ENCODE measurements at regions not wholly inside any gene's neighbourhood (a gene's known extent, or its start where the extent isn't known, plus 50 kb on each side); places are given as distances from the start of the nearest gene placed in this dataset.

- no peak for ATAC-seq
Observed at GRCh38 chr1:87790756-87791155, 462.1 kb downstream of the LMO4 start.

DNA sequence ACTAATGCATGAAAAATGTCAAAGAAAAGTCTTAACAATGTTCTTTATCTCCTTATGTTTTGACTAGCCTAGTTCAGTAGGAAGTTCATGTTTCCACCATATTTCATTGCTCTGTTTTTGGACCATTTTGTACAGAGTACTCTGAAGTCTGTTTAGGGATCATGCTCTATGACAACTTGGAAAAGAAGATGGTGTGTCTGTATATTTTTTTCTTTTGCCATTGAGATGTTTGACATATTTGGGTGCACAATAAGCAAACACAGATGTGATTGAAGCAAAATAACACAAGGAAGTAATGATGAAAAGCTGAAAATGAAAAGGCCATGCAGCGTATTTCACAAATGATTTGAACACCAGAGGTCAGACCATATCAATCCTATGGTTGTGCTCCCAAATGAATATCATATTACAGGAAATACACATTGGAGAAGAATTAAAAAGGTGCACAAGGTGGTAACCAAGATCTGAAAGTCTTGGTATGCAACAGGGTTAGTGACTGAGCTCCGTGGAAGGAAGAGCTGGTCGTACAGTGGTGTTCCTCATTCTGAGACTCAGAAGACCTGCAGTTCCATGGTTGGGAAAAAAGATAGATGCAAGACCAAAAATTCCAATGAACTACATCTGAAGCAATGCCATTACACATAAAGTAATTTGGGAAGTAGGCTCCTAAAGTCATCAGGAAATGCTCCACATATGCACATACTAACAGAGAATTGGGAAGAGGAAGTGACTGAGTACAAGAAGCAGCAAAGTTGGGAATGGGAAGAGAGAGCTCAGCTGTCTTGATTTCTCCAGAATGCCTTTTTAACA is 463.5 kb downstream of the LMO4 start:
- ATAC-seq, result no peak

GRCh38 chr1:87794788-87795614 is 466.3 kb downstream of the LMO4 start:
- peak; percentile 50 for ATAC-seq

DNA sequence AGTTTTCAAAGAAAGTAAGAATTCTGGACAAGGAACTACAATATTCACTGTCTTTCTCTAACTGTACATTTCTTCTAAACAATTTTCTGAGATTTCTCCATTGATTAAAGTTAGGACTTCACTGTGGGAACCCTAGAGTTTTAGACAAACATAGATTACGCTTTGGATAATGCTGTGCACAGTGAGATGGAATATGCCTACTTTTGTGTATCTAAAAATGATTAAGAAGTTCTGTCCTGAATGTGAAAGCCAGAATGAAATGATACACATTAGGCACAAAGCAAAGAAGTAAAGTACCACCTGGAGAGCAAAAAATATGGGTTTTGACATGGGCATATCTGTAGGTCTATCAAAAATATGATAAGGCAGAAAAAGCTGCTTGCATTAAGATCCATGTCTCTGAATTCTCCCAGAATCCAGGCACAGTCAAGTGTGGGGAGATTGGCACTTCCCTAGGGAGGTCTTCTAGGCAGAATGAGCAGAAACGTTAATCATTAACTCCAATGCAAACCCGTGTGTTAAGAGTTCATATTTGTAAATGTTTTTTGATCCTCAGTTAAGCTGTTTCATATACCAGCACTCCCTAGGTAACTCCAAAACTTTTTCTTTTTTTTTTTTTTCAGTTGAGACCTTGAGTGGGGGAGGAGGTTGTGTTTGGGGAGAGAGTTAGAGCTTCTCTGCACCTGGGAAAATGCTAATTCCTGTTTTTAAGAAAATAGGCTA is 467.1 kb downstream of the LMO4 start:
- no peak for ATAC-seq

- ATAC-seq, result no peak
Observed at GRCh38 chr1:87796471-87796901, 467.8 kb downstream of the LMO4 start.

GRCh38 chr1:87799451-87799850 is 470.8 kb downstream of the LMO4 start:
- no peak for ATAC-seq

DNA sequence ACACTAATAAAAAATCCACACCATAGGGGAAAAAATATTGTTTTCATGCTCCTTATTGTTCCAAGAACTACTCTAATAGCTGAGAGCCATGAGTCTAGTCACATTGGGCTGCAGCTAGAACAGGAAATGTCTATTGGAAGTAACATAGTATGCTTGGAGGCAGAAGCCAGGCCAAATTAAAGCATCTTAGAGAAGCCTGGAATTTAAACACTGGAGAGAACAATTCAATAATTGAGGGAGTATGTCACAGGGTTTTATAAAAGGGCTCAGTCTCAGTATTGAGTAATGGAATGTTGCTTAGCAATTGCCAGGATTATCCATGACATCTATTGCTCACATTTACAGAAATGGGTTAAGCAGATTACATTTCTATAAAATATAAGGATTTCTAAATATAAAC is 471.3 kb downstream of the LMO4 start:
- ATAC-seq, result no peak

GRCh38 chr1:87803375-87803774 is 474.7 kb downstream of the LMO4 start:
- ATAC-seq, result no peak

DNA sequence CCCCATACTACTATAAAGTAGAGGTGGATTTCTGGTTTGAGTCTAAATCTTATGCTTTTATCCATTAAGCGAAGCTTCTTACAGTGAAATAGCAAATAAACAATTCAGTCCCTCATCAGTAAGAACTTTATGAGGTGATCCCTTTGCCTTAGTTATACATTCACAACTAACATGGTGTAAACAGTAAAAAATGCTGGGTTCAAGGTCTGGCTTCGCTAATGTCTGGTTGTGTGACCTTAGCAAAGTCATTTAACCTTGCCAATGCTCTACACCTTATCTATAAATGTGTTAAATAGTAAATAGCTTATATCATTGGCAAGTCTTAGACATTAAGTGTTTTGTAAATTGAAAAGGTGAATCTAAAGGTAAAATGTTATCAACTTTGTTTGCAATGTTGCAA is 475.4 kb downstream of the LMO4 start:
- ATAC-seq, result no peak

- peak; percentile 90 for ATAC-seq
Observed at GRCh38 chr1:87805666-87806378, 477.1 kb downstream of the LMO4 start.

DNA sequence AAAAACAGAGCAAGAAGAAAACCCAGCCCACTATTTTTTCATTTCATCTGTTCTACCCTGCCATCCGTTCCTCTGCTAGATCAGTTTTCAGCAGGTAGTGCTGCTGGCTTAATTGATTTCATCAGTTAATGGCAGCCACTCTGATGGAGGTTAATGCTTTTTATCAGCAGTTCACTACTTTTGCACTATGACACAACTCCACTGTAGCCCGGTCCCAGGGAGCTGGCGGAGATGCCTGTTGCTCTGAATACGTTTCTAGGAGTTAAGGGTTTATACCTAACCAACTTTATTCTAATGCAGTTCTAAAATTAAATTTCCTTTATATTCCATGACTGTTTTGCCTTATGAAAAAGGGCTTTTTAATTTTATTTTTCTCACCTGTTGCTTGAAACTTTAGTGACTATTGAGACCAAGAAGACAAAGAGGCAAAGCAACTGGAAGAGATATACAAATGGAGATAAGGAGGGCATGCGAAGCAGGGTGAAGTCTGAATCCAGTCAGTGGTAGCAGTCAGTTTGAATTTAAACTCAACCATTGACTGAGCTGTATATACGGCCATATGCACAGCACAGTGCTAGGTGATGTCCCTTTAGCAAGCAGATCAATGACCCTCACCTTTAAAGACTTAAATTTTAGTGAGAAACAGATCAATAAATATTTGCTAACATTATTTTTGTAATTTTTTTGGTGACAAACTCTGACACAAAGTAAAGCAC is 477.9 kb downstream of the LMO4 start:
- peak; percentile 11 for ATAC-seq

GRCh38 chr1:87810166-87810565 is 481.5 kb downstream of the LMO4 start:
- ATAC-seq, result no peak

DNA sequence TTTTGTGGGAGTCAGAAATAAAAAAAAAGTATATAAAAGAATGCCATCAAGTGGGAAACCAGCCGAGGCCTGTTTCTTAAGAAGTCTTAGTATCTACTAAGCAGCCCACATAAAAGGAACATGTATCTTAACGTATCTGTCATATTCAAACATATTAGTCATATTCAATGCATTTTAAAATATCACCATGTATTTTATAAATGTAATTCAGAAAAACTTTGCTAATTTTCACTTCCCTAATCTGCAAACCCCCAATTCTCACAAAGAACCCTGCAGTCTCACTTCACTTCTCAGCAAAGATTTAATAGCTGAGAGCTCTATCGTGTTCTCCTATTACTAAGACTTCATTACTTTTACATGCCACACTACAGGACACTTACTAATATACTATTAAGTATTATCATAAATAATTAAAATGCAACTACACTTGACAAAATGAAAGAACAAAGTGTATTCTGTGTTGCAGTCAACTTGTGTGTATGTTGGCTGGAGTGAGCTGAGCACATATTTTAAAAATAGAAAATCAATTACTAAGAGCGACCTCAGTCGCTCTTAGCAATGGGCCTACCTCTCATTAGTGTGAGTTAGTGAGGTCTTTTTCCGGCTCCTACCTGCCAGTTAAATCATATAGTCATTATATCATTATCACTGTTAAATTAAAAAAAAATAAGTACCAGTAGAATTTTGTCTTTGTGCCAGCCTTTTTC is 484.3 kb downstream of the LMO4 start:
- no peak for ATAC-seq

- ATAC-seq, result no peak
Observed at GRCh38 chr1:87814573-87814972, 485.9 kb downstream of the LMO4 start.

- ATAC-seq, result no peak
Observed at GRCh38 chr1:87816646-87817045, 488.0 kb downstream of the LMO4 start.

GRCh38 chr1:87820668-87821334 is 492.1 kb downstream of the LMO4 start:
- no peak for ATAC-seq

GRCh38 chr1:87821335-87821697 is 492.6 kb downstream of the LMO4 start:
- no peak for ATAC-seq

DNA sequence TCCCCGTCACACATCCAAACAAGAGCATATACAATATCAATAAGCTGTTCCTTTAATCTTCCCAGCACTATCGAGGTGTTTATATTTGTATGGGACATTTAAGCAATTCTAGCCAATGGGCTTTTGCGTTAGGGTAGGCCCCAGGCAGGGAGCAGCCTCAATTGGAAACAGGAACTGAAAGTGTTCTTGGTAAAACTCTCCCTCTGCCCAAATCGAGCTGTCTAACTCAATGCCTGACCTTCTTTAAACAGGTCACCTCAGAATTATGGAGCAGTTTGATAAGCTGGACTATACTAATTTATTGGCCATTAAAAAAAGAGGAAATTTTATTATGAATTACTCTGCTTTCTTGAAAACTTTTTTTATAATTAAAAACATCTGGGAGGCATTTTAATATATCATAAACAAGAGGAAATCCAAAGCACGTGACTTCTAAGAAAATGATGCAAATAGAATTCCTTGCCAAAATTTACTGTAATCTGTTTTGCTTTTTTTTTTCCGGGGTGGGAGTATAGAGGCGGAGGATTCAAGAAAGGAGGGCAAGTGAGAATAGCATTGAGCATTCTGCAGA is 498.1 kb downstream of the LMO4 start:
- ATAC-seq, result peak; percentile 59

DNA sequence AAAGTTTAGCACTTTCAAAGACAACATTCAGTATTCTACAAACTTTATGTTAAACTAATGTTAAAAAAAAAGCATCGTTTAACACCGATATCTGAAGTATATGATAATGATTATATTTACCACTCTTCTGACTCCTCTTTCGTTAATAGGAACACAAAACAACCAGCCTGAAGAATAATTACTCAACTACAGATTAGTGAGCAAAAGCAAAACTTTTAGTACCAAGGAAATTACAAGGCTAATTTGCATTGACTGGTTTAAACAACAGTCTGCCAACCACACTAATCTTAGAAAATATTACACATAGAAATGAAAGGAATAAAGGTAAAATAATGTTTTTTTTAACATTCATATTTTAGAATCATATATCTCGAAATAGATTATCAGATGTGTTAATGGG is 500.7 kb downstream of the LMO4 start:
- ATAC-seq, result no peak

DNA sequence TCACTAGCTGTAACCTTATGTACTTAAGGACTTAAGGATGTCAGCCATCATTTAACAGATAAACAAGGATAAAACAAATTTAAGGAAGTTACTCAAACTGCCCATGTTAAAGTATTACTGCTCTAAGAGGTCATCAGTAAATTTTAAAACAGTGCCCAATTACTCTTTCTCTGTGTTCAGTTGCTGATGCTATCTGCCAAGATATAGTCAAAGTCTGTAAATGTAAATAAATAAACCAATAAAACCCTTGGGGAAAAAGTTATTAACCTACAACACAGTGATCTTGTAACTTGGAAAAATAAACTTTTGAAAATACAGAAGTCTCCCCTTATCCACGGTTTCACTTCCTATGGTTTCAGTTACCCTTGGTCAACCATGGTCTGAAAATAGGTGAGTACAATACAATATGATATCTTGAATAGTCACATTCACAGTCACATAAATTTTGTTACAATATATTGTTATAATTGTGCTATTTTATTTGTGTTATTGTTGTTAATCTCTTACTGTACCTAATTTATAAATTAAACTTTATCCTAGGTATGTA is 501.8 kb downstream of the LMO4 start:
- ATAC-seq, result no peak
